ENCODE measurements at regions not wholly inside any gene's neighbourhood (a gene's known extent, or its start where the extent isn't known, plus 50 kb on each side); places are given as distances from the start of the nearest gene placed in this dataset.

GRCh38 chr5:128014578-128014977, 69.0 kb upstream of the SLC12A2 start:
- no peaks in the 10 kb centered on the region for H3K27me3 ChIP-seq
- no peaks in the 10 kb centered on the region for H3K36me3 ChIP-seq
- DNase-seq, result no peak
- H3K27ac ChIP-seq, result no peak overlapping the region
- WGBS, 2 donors, result 61 to 62% methylated on average over 2 of the region's 2 CpGs
- no peaks in the 10 kb centered on the region for H3K9me3 ChIP-seq
- no peaks in the 10 kb centered on the region for H3K4me1 ChIP-seq
- H3K4me3 ChIP-seq (replicated peaks in 1 of 3), result no peak overlapping the region
- intact Hi-C loops (cut with DNase I), result no loop called here
- TF ChIP-seq POLR2A (IDR thresholded peaks at IDR 0.05) (no peak), CTCF (IDR thresholded peaks at IDR 0.05) (no peak)

GRCh38 chr5:128015478-128015877, 68.1 kb upstream of the SLC12A2 start:
- Histone ChIP-seq H3K9me3 (no peaks in the 10 kb centered on the region), H3K4me1 (no peaks in the 10 kb centered on the region), H3K27ac (no peak overlapping the region), H3K27me3 (no peaks in the 10 kb centered on the region), H3K36me3 (no peaks in the 10 kb centered on the region), H3K4me3 (replicated peaks in 1 of 3) (no peak overlapping the region)
- intact Hi-C loops (cut with DNase I), result no loop called here
- 80 to 96% methylated on average over 1 of the region's 1 CpG for WGBS, 2 donors
- DNase-seq, result no peak
- TF ChIP-seq POLR2A (IDR thresholded peaks at IDR 0.05) (no peak), CTCF (IDR thresholded peaks at IDR 0.05) (no peak)

- Histone ChIP-seq H3K4me3 (replicated peaks in 1 of 3) (no peak overlapping the region), H3K36me3 (no peaks in the 10 kb centered on the region), H3K9me3 (no peaks in the 10 kb centered on the region), H3K4me1 (no peaks in the 10 kb centered on the region), H3K27me3 (no peaks in the 10 kb centered on the region), H3K27ac (no peak overlapping the region)
- WGBS, 2 donors, result 92 to 97% methylated on average over 1 of the region's 1 CpG
- intact Hi-C loops (cut with DNase I), result no loop called here
- DNase-seq, result no peak
- TF ChIP-seq POLR2A (IDR thresholded peaks at IDR 0.05) (no peak), CTCF (IDR thresholded peaks at IDR 0.05) (no peak)
Observed at GRCh38 chr5:128015978-128016377, 67.6 kb upstream of the SLC12A2 start.

- intact Hi-C loops (cut with DNase I), result no loop called here
- no peaks in the 10 kb centered on the region for H3K4me1 ChIP-seq
- no peaks in the 10 kb centered on the region for H3K36me3 ChIP-seq
- WGBS, 2 donors, result 84 to 91% methylated on average over 1 of the region's 1 CpG
- no peak overlapping the region for H3K4me3 ChIP-seq (replicated peaks in 1 of 3)
- H3K9me3 ChIP-seq, result no peaks in the 10 kb centered on the region
- no peak for TF ChIP-seq CTCF (IDR thresholded peaks at IDR 0.05)
- TF ChIP-seq POLR2A (IDR thresholded peaks at IDR 0.05), result no peak
- no peak for DNase-seq
- no peak overlapping the region for H3K27ac ChIP-seq
- H3K27me3 ChIP-seq, result no peaks in the 10 kb centered on the region
Observed at GRCh38 chr5:128019391-128019790, 64.2 kb upstream of the SLC12A2 start.

GRCh38 chr5:128020012-128020411, 63.6 kb upstream of the SLC12A2 start:
- H3K27me3 ChIP-seq, result no peaks in the 10 kb centered on the region
- no peak overlapping the region for H3K27ac ChIP-seq
- TF ChIP-seq CTCF (IDR thresholded peaks at IDR 0.05), result no peak
- no peak for TF ChIP-seq POLR2A (IDR thresholded peaks at IDR 0.05)
- H3K4me3 ChIP-seq (replicated peaks in 1 of 3), result no peak overlapping the region
- H3K4me1 ChIP-seq, result no peaks in the 10 kb centered on the region
- no peak for DNase-seq
- no peaks in the 10 kb centered on the region for H3K36me3 ChIP-seq
- intact Hi-C loops (cut with DNase I), result no loop called here
- no peaks in the 10 kb centered on the region for H3K9me3 ChIP-seq
- WGBS, 2 donors, result 65 to 90% methylated on average over 1 of the region's 1 CpG

Measured in thyroid gland (tissue), 4 donors.